OCI-LY3 (cell line): ENCODE measurements at regions not wholly inside any gene's neighbourhood (a gene's known extent, or its start where the extent isn't known, plus 50 kb on each side); places are given as distances from the start of the nearest gene placed in this dataset.
"Not testable (repeated sequence)": the region's sequence is repeated elsewhere in the genome, so short reads cannot be mapped to it uniquely, and the experiment has no call there.

ENCODE experiments used
- H2AFZ ChIP-seq: fragments of 200-600, 300-600 bp; shearing (Covaris generic); 2 replicates; pipeline ENCODE4 v1.6.0; 2014; ENCODE audit warnings: antibody characterized with exemption, low read depth, low read length
- H3K27ac ChIP-seq: fragments of 200-600, 300-600 bp; sonication (generic); 2 replicates; pipeline ENCODE4 v1.5.1; 2014; ENCODE audit warnings: mild to moderate bottlenecking, low read length, moderate library complexity, mixed read lengths
- H3K27me3 ChIP-seq: fragments of 200-600, 300-600 bp; sonication (generic); 2 replicates; pipeline ENCODE4 v1.6.1; 2014; ENCODE audit warnings: low read depth, low read length, mixed read lengths
- H3K36me3 ChIP-seq: fragments of 200-600, 300-600 bp; sonication (generic); replicated peaks from 2 replicates; pipeline ENCODE3; 2014; ENCODE audit warnings: low read depth, low read length, mixed read lengths
- H3K4me1 ChIP-seq: fragments of 300-600, 200-600 bp; sonication (generic); 2 replicates; pipeline ENCODE4 v1.6.1; 2014; ENCODE audit warnings: low read length, mixed read lengths
- H3K4me2 ChIP-seq: fragments of 200-600, 300-600 bp; sonication (generic); 2 replicates; pipeline ENCODE4 v1.6.1; 2014; ENCODE audit warnings: low read length, mixed read lengths
- H3K4me3 ChIP-seq: fragments of 300-600, 200-600 bp; sonication (generic); 2 replicates; pipeline ENCODE4 v1.5.1; 2014; ENCODE audit warnings: antibody characterized with exemption, mild to moderate bottlenecking, low read length, moderate library complexity
- H3K79me2 ChIP-seq: fragments of 300-600, 200-600 bp; shearing (Covaris generic); 2 replicates; pipeline ENCODE4 v1.6.1; 2014; ENCODE audit warnings: mild to moderate bottlenecking, low read length, mixed read lengths
- H3K9ac ChIP-seq: fragments of 300-600, 200-600 bp; shearing (Covaris generic); 2 replicates; pipeline ENCODE4 v1.6.0; 2014; ENCODE audit warnings: mild to moderate bottlenecking, low read length, moderate library complexity
- H3K9me3 ChIP-seq: fragments of 200-600, 300-600 bp; shearing (Covaris generic); 2 replicates; pipeline ENCODE4 v1.6.1; 2014; ENCODE audit warnings: low read length, mixed read lengths; ENCODE audit not compliant: insufficient read depth
- H4K20me1 ChIP-seq: fragments of 200-600, 300-600 bp; sonication (generic); 2 replicates; pipeline ENCODE4 v1.6.1; 2016; ENCODE audit warnings: low read length, mixed read lengths; ENCODE audit not compliant: insufficient read depth
- EZH2phosphoT487 ChIP-seq: fragments of 200-600 bp; shearing (Covaris generic); IDR thresholded peaks from 2 replicates; pipeline ENCODE4 v1.6.1; 2018; ENCODE audit warnings: antibody characterized with exemption, mixed run types, low read depth
- TF ChIP-seq, protein P1 (sequence below): fragments of 200-600, 300-600 bp; sonication (generic); IDR thresholded peaks from 2 replicates; pipeline ENCODE4 v1.5.1; 2014; ENCODE audit warnings: antibody characterized with exemption, low read length, low read depth

DNA sequence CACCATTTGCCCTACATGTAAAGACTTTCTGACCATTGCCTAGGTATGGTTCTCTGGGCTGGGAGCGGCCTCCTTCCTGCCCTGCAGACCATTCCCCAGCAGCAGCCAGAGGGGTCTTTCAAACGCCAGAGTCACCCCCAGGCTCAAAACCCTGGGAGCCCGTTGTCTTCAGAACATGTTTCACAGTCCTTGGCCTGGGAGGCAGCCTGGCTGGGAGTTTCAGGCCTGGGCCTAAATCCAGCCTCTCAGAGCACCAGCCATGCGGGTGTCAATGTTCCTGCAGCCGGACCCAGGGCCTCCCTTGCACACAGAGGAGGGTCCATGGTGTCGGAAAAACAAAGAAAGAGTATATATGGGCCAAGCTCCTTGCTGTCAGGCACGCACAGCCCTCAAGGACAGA, 145.2 kb upstream of the FOXD4L5 start:
- H3K27me3 ChIP-seq: no peaks in the 10 kb centered on the region

DNA sequence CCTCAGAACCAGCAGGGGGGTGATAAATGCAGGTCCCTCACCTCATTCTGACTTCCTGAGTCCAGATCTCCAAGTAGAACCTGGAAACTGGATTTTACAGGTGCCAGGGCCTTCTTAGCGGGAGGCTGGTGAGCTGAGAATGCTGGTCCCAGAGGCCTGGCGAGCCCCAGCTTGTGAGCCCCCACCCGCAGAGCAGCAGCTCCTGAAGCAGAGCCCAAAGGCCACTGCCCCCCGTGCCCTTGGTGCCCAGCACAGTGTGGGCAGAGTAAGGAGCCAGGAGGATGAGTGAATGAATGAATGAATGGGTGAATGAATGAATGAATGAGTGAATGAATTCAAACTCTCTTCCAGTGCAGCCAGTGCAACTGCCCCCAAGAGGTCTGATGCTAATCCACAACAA, 142.4 kb upstream of the FOXD4L5 start:
- not testable (repeated sequence) for H4K20me1 ChIP-seq, H3K4me3 ChIP-seq, H3K4me1 ChIP-seq, H3K27me3 ChIP-seq, H3K4me2 ChIP-seq, H2AFZ ChIP-seq, H3K9me3 ChIP-seq, H3K79me2 ChIP-seq, H3K9ac ChIP-seq, H3K27ac ChIP-seq, H3K36me3 ChIP-seq

More for the DNA sequence above, 145.2 kb upstream of the FOXD4L5 start:
- H4K20me1 ChIP-seq: no peaks in the 10 kb centered on the region
- H3K79me2 ChIP-seq: no peaks in the 10 kb centered on the region
- no peaks in the 10 kb centered on the region for H3K4me1 ChIP-seq
- no peak overlapping the region for H3K9ac ChIP-seq
- no peak for TF ChIP-seq EZH2phosphoT487
- TF ChIP-seq, protein P1, sequence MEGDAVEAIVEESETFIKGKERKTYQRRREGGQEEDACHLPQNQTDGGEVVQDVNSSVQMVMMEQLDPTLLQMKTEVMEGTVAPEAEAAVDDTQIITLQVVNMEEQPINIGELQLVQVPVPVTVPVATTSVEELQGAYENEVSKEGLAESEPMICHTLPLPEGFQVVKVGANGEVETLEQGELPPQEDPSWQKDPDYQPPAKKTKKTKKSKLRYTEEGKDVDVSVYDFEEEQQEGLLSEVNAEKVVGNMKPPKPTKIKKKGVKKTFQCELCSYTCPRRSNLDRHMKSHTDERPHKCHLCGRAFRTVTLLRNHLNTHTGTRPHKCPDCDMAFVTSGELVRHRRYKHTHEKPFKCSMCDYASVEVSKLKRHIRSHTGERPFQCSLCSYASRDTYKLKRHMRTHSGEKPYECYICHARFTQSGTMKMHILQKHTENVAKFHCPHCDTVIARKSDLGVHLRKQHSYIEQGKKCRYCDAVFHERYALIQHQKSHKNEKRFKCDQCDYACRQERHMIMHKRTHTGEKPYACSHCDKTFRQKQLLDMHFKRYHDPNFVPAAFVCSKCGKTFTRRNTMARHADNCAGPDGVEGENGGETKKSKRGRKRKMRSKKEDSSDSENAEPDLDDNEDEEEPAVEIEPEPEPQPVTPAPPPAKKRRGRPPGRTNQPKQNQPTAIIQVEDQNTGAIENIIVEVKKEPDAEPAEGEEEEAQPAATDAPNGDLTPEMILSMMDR: no peak
- no peak overlapping the region for H3K4me3 ChIP-seq
- no peaks in the 10 kb centered on the region for H3K36me3 ChIP-seq
- H2AFZ ChIP-seq: no peak overlapping the region
- no peaks in the 10 kb centered on the region for H3K9me3 ChIP-seq
- no peak overlapping the region for H3K27ac ChIP-seq
- no peak overlapping the region for H3K4me2 ChIP-seq

DNA sequence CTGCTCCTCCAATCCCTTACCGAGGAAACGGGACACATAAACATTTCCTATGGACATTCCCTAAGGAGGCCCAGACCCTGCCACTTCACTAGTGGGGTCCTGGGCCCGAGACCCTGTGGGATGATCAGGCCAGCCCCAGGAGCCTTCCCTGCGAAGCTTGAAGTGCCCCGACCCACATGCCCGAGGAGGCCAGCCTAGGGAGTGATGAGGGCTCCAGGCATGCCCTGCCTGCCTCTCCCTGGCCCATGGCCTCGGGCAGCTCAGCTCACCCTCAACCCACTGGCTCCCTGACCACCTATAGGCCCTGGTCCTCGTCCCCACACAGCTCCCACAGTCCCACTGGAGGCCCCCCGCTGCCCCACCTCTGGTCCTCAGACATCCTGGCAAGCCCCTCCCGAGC, 141.8 kb upstream of the FOXD4L5 start:
- H3K79me2 ChIP-seq, H3K9ac ChIP-seq, H3K9me3 ChIP-seq, H3K27me3 ChIP-seq, H4K20me1 ChIP-seq, H3K36me3 ChIP-seq, H3K27ac ChIP-seq, H3K4me2 ChIP-seq, H3K4me3 ChIP-seq, H2AFZ ChIP-seq, H3K4me1 ChIP-seq: not testable (repeated sequence)

DNA sequence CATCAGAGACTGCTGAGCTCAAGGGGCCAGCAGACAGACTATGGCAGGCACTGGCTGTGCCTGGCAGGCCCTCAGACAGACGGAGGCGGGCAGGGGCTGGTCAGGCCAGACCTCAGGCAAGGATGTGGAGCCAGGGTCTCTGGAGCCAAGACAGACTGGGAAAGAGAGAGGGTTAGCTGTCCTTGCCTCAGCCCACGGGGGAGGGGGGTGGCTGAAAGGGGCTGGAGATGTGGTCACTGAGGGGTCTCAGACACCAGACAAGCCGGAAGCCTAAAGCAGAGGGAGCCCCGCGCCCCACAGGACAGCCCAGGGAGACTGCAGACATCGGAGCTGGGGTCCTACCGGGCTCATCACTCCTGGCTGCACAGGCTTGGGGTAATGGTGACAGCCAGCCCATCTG, 141.2 kb upstream of the FOXD4L5 start:
- Histone ChIP-seq H4K20me1 (no peaks in the 10 kb centered on the region), H3K4me1 (no peaks in the 10 kb centered on the region)
- TF ChIP-seq, protein P1: no peak
- no peak for TF ChIP-seq EZH2phosphoT487

DNA sequence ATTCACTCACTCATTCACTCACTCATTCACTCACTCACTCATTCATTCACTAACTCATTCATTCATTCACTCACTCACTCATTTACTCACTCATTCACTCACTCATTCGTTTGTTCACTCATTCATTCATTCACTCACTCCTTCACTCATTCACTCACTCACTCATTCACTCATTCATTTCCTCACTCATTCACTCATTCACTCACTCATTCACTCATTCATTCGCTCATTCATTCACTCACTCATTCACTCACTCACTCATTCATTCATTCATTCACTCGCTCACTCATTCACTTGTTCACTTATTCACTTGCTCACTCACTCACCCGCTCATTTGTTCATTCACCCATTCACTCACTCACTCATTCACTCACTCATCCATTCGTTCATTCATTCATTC, 140.2 kb upstream of the FOXD4L5 start:
- H3K4me3 ChIP-seq, H3K4me2 ChIP-seq, H4K20me1 ChIP-seq, H3K9ac ChIP-seq, H3K27me3 ChIP-seq, H3K27ac ChIP-seq, H3K4me1 ChIP-seq, H2AFZ ChIP-seq, H3K36me3 ChIP-seq, H3K9me3 ChIP-seq, H3K79me2 ChIP-seq: not testable (repeated sequence)

More for the DNA sequence above, 141.2 kb upstream of the FOXD4L5 start:
- Histone ChIP-seq H3K9ac (no peak overlapping the region), H3K4me3 (no peak overlapping the region), H3K4me2 (no peak overlapping the region), H3K79me2 (no peaks in the 10 kb centered on the region), H3K27ac (no peak overlapping the region), H3K9me3 (no peaks in the 10 kb centered on the region), H3K36me3 (no peaks in the 10 kb centered on the region), H3K27me3 (no peaks in the 10 kb centered on the region), H2AFZ (no peak overlapping the region)

- not testable (repeated sequence) for H3K4me2 ChIP-seq, H3K9ac ChIP-seq, H2AFZ ChIP-seq, H3K4me3 ChIP-seq, H3K79me2 ChIP-seq, H3K9me3 ChIP-seq, H4K20me1 ChIP-seq, H3K27ac ChIP-seq, H3K4me1 ChIP-seq, H3K36me3 ChIP-seq, H3K27me3 ChIP-seq
Observed at GRCh38 chr9:65424437-65424984, 139.5 kb upstream of the FOXD4L5 start.

DNA sequence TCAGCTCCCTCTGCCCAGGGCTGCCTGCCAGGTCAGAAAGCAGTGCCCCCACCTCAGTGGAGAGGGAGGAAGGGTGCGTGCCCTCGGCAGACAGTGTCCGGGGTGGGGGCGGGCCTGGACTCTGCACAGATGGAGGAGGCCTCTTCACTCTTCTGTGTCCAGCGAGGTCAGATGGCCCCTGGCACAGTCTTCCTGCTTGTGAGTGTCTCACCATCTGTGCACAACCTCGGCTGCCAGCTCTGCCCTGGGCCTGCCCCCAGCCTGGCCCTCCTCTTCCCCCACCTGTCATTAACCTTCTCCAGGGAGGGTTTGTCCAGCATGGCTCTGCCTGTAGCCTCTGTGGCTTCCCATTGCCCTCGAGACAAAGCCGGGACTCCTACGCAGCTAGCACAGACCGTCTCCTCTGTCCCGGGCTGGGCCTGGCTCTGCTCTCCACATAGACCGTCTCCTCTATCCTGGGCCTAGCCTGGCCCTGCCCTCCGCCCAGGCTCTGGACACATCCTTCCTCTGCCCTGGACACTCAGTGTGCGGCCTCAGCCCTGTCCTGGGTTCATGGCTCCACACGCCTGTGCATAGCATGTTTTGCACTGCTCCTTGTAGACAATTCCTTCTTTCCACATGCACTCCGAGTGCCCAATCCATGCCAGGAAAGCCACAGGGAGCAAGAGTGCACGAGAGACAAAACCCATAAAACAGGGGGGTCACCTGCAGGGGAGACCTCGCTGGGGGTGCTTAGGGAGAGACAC, 138.9 kb upstream of the FOXD4L5 start:
- not testable (repeated sequence) for H3K4me3 ChIP-seq, H3K4me1 ChIP-seq, H3K9ac ChIP-seq, H3K79me2 ChIP-seq, H3K36me3 ChIP-seq, H3K4me2 ChIP-seq, H2AFZ ChIP-seq, H3K27me3 ChIP-seq, H3K9me3 ChIP-seq, H3K27ac ChIP-seq, H4K20me1 ChIP-seq
